NCI-H2029 (cell line): ENCODE measurements at regions not wholly inside any gene's neighbourhood (a gene's known extent, or its start where the extent isn't known, plus 50 kb on each side); places are given as distances from the start of the nearest gene placed in this dataset.
"Not testable (repeated sequence)": the region's sequence is repeated elsewhere in the genome, so short reads cannot be mapped to it uniquely, and the experiment has no call there.

ENCODE experiments used
- DNase-seq: peaks from one replicate; lab custom pipeline; 2025; lab: John Stamatoyannopoulos, UW

GRCh38 chr9:3773362-3774060, 247.7 kb upstream of the RFX3 start:
- DNase-seq = no peak

- DNase-seq = no peak
Observed at GRCh38 chr9:3769646-3770045, 243.8 kb upstream of the RFX3 start.

- no peak for DNase-seq
Observed at GRCh38 chr9:3768712-3769457, 243.1 kb upstream of the RFX3 start.

GRCh38 chr9:3768286-3768685, 242.5 kb upstream of the RFX3 start:
- no peak for DNase-seq

- DNase-seq = no peak
Observed at GRCh38 chr9:3762076-3762475, 236.3 kb upstream of the RFX3 start.

GRCh38 chr9:3760031-3760430, 234.2 kb upstream of the RFX3 start:
- no peak for DNase-seq

- no peak for DNase-seq
Observed at GRCh38 chr9:3758816-3759576, 233.2 kb upstream of the RFX3 start.

- no peak for DNase-seq
Observed at GRCh38 chr9:3756071-3756470, 230.3 kb upstream of the RFX3 start.

- no peak for DNase-seq
Observed at GRCh38 chr9:3751125-3751758, 225.4 kb upstream of the RFX3 start.

- DNase-seq = no peak
Observed at GRCh38 chr9:3750321-3750720, 224.5 kb upstream of the RFX3 start.

- DNase-seq = no peak
Observed at GRCh38 chr9:3746296-3747275, 220.8 kb upstream of the RFX3 start.

GRCh38 chr9:3743901-3744413, 218.2 kb upstream of the RFX3 start:
- DNase-seq = no peak

GRCh38 chr9:3742586-3742985, 216.8 kb upstream of the RFX3 start:
- DNase-seq = no peak

GRCh38 chr9:3741729-3742128, 215.9 kb upstream of the RFX3 start:
- no peak for DNase-seq

- DNase-seq = no peak
Observed at GRCh38 chr9:3740690-3741419, 215.1 kb upstream of the RFX3 start.

GRCh38 chr9:3736161-3736560, 210.4 kb upstream of the RFX3 start:
- no peak for DNase-seq

- DNase-seq = no peak
Observed at GRCh38 chr9:3735251-3735650, 209.4 kb upstream of the RFX3 start.

- not testable (repeated sequence) for DNase-seq
Observed at GRCh38 chr9:3733527-3734262, 207.9 kb upstream of the RFX3 start.

- DNase-seq = no peak
Observed at GRCh38 chr9:3733039-3733408, 207.2 kb upstream of the RFX3 start.
